NCI-H510A (cell line): ENCODE measurements at regions not wholly inside any gene's neighbourhood (a gene's known extent, or its start where the extent isn't known, plus 50 kb on each side); places are given as distances from the start of the nearest gene placed in this dataset.
"Not testable (repeated sequence)": the region's sequence is repeated elsewhere in the genome, so short reads cannot be mapped to it uniquely, and the experiment has no call there.

Experiments used
- DNase-seq: peaks from one replicate; lab custom pipeline; 2025; lab: John Stamatoyannopoulos, UW

- DNase-seq: no peak
These were observed 265.4 kb downstream of the FAM43A start for GRCh38 chr3:194950906-194951628.

- not testable (repeated sequence) for DNase-seq
These were observed 265.9 kb downstream of the FAM43A start for GRCh38 chr3:194951629-194951920.

GRCh38 chr3:194951931-194952582, 266.4 kb downstream of the FAM43A start:
- no peak for DNase-seq

- DNase-seq: peak; percentile 38
These were observed 267.2 kb downstream of the FAM43A start for GRCh38 chr3:194952841-194953241.

- DNase-seq: no peak
These were observed 267.6 kb downstream of the FAM43A start for GRCh38 chr3:194953291-194953690.

- no peak for DNase-seq
These were observed 269.9 kb downstream of the FAM43A start for GRCh38 chr3:194955546-194955945.

- no peak for DNase-seq
These were observed 270.5 kb downstream of the FAM43A start for GRCh38 chr3:194955979-194956696.

GRCh38 chr3:194956697-194957396, 271.2 kb downstream of the FAM43A start:
- DNase-seq: no peak

GRCh38 chr3:194957743-194958240, 272.1 kb downstream of the FAM43A start:
- no peak for DNase-seq

GRCh38 chr3:194959217-194959616, 273.5 kb downstream of the FAM43A start:
- DNase-seq: no peak

GRCh38 chr3:194959666-194960065, 274.0 kb downstream of the FAM43A start:
- DNase-seq: not testable (repeated sequence)

- no peak for DNase-seq
These were observed 274.9 kb downstream of the FAM43A start for GRCh38 chr3:194960446-194961032.

- no peak for DNase-seq
These were observed 275.5 kb downstream of the FAM43A start for GRCh38 chr3:194961149-194961548.

GRCh38 chr3:194961571-194961970, 275.9 kb downstream of the FAM43A start:
- no peak for DNase-seq

- DNase-seq: no peak
These were observed 276.4 kb downstream of the FAM43A start for GRCh38 chr3:194962056-194962455.

- no peak for DNase-seq
These were observed 279.1 kb downstream of the FAM43A start for GRCh38 chr3:194964809-194965208.

- peak; percentile 3 for DNase-seq
These were observed 281.8 kb downstream of the FAM43A start for GRCh38 chr3:194967151-194968117.

- no peak for DNase-seq
These were observed 284.4 kb downstream of the FAM43A start for GRCh38 chr3:194970066-194970465.

- no peak for DNase-seq
These were observed 285.3 kb downstream of the FAM43A start for GRCh38 chr3:194971009-194971408.

GRCh38 chr3:194971965-194972364, 286.3 kb downstream of the FAM43A start:
- DNase-seq: no peak

GRCh38 chr3:194972641-194973040, 287.0 kb downstream of the FAM43A start:
- DNase-seq: no peak
